Fibroblast of lung (primary cell): ENCODE measurements at regions not wholly inside any gene's neighbourhood (a gene's known extent, or its start where the extent isn't known, plus 50 kb on each side); places are given as distances from the start of the nearest gene placed in this dataset.

Experiments used
- DNase-seq, 2 donors: peaks; one replicate each; pipeline versions ENCODE4 v3.0.0 to v3.0.0-alpha.2; 2010; ENCODE audit warnings: low read depth in 2 of 2
- H2AFZ ChIP-seq: 2 replicates; pipeline ENCODE4 v1.5.1; 2012; ENCODE audit warnings: low read length, control low read depth, inconsistent platforms
- H3K27ac ChIP-seq: 2 replicates; pipeline ENCODE4 v1.5.1; 2011; ENCODE audit warnings: low read length, control low read depth; ENCODE audit not compliant: insufficient read depth
- H3K27me3 ChIP-seq: 2 replicates; pipeline ENCODE4 v1.5.1; 2011; ENCODE audit warnings: mild to moderate bottlenecking, low read length; ENCODE audit not compliant: control insufficient read depth, insufficient read depth
- H3K36me3 ChIP-seq: 2 replicates; pipeline ENCODE4 v1.5.1; 2011; ENCODE audit warnings: low read length; ENCODE audit not compliant: control insufficient read depth, insufficient read depth
- H3K4me1 ChIP-seq: 2 replicates; pipeline ENCODE4 v1.5.1; 2011; ENCODE audit warnings: low read length; ENCODE audit not compliant: control insufficient read depth, insufficient read depth; ENCODE audit errors: extremely low read depth
- H3K4me2 ChIP-seq: 2 replicates; pipeline ENCODE4 v1.5.1; 2011; ENCODE audit warnings: low read length, control low read depth; ENCODE audit not compliant: insufficient read depth; ENCODE audit errors: extremely low read depth
- H3K4me3 ChIP-seq, 4 experiments: fragments of 200-600 bp in 1 of 4; sonication (generic) in 1 of 4; replicated peaks in 1 of 4; 2 replicates each; pipeline ENCODE4 v1.5.1; 2011 to 2016; ENCODE audit warnings: low read length in 4 of 4, low read depth in 3 of 4, mild to moderate bottlenecking in 3 of 4, control low read depth in 2 of 4, inconsistent platforms in 1 of 4, mixed read lengths in 1 of 4; ENCODE audit not compliant: insufficient read depth in 1 of 4; ENCODE audit errors: control extremely low read depth in 1 of 4
- H3K79me2 ChIP-seq: 2 replicates; pipeline ENCODE4 v1.5.1; 2012; ENCODE audit warnings: mild to moderate bottlenecking, low read length, inconsistent platforms; ENCODE audit not compliant: control insufficient read depth, insufficient read depth
- H3K9ac ChIP-seq: 2 replicates; pipeline ENCODE4 v1.5.1; 2011; ENCODE audit warnings: mild to moderate bottlenecking, low read length, control low read depth; ENCODE audit not compliant: insufficient read depth
- H3K9me3 ChIP-seq: 2 replicates; pipeline ENCODE4 v1.5.1; 2012; ENCODE audit warnings: low read depth, low read length; ENCODE audit not compliant: control insufficient read depth, insufficient read depth
- H4K20me1 ChIP-seq: 2 replicates; pipeline ENCODE4 v1.5.1; 2011; ENCODE audit warnings: low read length; ENCODE audit not compliant: control insufficient read depth, insufficient read depth; ENCODE audit errors: extremely low read depth
- EZH2 ChIP-seq: IDR thresholded peaks from 2 replicates; pipeline ENCODE4 v1.5.1; 2012; ENCODE audit warnings: low read length, control low read depth, mild to moderate bottlenecking; ENCODE audit errors: missing control alignments
- TF ChIP-seq, protein P1 (sequence below), 2 donors: IDR thresholded peaks in 1 of 2; conservative IDR thresholded peaks in 1 of 2; 1 replicate in 1 of 2; 2 replicates in 1 of 2; pipeline ENCODE4 v1.5.1; 2011 to 2012; ENCODE audit warnings: low read length in 2 of 2, control low read depth in 1 of 2, inconsistent platforms in 1 of 2, low read depth in 1 of 2, mild to moderate bottlenecking in 1 of 2

DNA sequence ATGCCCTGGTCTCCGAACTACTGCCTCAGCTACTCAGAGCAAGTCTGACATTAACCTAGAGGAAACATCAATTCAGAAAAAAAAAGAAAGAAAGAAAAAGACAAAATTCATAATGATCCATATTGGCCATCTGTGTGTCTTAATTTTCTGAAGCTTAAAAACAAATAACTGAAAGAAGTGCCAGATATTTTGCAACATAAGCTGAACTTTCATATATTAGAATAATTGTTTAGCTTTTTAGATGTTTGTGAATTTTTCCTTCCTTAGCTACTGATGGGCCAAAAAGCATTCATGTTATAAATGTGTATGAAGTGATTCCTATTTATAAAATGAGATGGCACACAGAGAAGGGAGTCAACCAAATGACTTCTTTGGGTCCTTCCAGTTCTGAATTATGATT lies 555.0 kb upstream of the CHAC2 start:
- H3K9me3 ChIP-seq = no peaks in the 10 kb centered on the region
- H3K4me1 ChIP-seq = no peaks in the 10 kb centered on the region
- no peak overlapping the region for H2AFZ ChIP-seq
- H3K4me2 ChIP-seq = no peak overlapping the region
- no peak for DNase-seq
- H3K27me3 ChIP-seq = no peaks in the 10 kb centered on the region
- TF ChIP-seq EZH2 = no peak
- no peak overlapping the region for H3K27ac ChIP-seq
- no peaks in the 10 kb centered on the region for H3K36me3 ChIP-seq
- no peak overlapping the region for H3K9ac ChIP-seq
- no peak overlapping the region for H3K4me3 ChIP-seq
- H4K20me1 ChIP-seq = no peaks in the 10 kb centered on the region
- H3K79me2 ChIP-seq = no peaks in the 10 kb centered on the region

- Histone ChIP-seq H3K27ac (no peak overlapping the region), H3K36me3 (no peaks in the 10 kb centered on the region), H3K4me1 (no peaks in the 10 kb centered on the region), H3K4me2 (no peak overlapping the region), H3K27me3 (no peaks in the 10 kb centered on the region), H4K20me1 (no peaks in the 10 kb centered on the region), H3K4me3 (no peak overlapping the region), H2AFZ (no peak overlapping the region), H3K9ac (no peak overlapping the region), H3K79me2 (no peaks in the 10 kb centered on the region), H3K9me3 (no peaks in the 10 kb centered on the region)
- TF ChIP-seq, protein P1, sequence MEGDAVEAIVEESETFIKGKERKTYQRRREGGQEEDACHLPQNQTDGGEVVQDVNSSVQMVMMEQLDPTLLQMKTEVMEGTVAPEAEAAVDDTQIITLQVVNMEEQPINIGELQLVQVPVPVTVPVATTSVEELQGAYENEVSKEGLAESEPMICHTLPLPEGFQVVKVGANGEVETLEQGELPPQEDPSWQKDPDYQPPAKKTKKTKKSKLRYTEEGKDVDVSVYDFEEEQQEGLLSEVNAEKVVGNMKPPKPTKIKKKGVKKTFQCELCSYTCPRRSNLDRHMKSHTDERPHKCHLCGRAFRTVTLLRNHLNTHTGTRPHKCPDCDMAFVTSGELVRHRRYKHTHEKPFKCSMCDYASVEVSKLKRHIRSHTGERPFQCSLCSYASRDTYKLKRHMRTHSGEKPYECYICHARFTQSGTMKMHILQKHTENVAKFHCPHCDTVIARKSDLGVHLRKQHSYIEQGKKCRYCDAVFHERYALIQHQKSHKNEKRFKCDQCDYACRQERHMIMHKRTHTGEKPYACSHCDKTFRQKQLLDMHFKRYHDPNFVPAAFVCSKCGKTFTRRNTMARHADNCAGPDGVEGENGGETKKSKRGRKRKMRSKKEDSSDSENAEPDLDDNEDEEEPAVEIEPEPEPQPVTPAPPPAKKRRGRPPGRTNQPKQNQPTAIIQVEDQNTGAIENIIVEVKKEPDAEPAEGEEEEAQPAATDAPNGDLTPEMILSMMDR (conservative IDR thresholded peaks at IDR 0.05 in 1 of 2, IDR thresholded peaks at IDR 0.05 in 1 of 2; ENCODE audit: low read depth in 1 of 2, low read length in 2 of 2) = no peak
- TF ChIP-seq EZH2 = no peak
- no peak for DNase-seq
Measured at GRCh38 chr2:53211201-53211774, 556.3 kb upstream of the CHAC2 start.

- Histone ChIP-seq H3K4me2 (no peak overlapping the region), H3K79me2 (no peaks in the 10 kb centered on the region), H3K9me3 (no peaks in the 10 kb centered on the region), H2AFZ (no peak overlapping the region), H4K20me1 (no peaks in the 10 kb centered on the region), H3K4me3 (no peak overlapping the region), H3K9ac (no peak overlapping the region), H3K4me1 (no peaks in the 10 kb centered on the region), H3K36me3 (no peaks in the 10 kb centered on the region), H3K27ac (no peak overlapping the region), H3K27me3 (no peaks in the 10 kb centered on the region)
- peak in 1 of 2 donors; percentile 6 for DNase-seq
- TF ChIP-seq, protein P1 (conservative IDR thresholded peaks at IDR 0.05 in 1 of 2, IDR thresholded peaks at IDR 0.05 in 1 of 2; ENCODE audit: low read depth in 1 of 2, low read length in 2 of 2) = peak in 1 of 2 donors; percentile 29
- no peak for TF ChIP-seq EZH2
Measured at GRCh38 chr2:53210538-53210937, 557.1 kb upstream of the CHAC2 start.
